ENCODE measurements at regions not wholly inside any gene's neighbourhood (a gene's known extent, or its start where the extent isn't known, plus 50 kb on each side); places are given as distances from the start of the nearest gene placed in this dataset.

DNA sequence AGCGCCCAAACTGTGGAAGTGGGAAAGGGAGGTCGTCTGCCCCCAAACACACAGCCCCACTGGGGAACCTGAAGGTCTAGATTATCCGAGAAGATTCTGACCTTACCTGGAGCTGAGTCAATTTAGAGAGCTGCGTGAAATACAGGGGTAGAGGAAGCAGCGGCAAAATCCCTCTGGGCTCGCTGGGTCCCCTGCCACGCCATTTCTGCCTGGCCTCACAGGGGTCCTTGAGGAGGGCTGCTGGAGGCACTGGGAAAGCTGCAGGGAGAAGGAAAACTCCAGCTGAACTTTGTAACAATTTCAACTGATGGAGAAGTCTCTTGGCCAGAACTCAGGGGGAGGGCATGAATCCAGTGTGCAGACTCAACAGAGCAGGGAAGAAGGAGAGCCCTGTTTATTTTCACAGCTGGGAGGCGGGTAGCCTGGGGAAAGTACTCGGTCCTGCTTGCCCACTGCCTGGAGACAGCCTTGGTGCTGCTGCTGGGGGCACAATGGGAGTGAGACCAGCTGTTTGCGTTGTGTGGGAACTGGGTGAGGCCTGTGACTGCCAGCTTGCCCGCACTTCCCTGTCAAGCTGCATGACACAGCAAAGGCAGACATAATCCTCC lies 93.2 kb upstream of the MAPK10 start:
- TF ChIP-seq EZH2 (IDR thresholded peaks at IDR 0.05): no peak
- TF ChIP-seq POLR2AphosphoS5 (IDR thresholded peaks at IDR 0.05; ENCODE audit: borderline replicate concordance, low read depth, low read length): no peak
